ENCODE measurements at regions not wholly inside any gene's neighbourhood (a gene's known extent, or its start where the extent isn't known, plus 50 kb on each side); places are given as distances from the start of the nearest gene placed in this dataset.

DNA sequence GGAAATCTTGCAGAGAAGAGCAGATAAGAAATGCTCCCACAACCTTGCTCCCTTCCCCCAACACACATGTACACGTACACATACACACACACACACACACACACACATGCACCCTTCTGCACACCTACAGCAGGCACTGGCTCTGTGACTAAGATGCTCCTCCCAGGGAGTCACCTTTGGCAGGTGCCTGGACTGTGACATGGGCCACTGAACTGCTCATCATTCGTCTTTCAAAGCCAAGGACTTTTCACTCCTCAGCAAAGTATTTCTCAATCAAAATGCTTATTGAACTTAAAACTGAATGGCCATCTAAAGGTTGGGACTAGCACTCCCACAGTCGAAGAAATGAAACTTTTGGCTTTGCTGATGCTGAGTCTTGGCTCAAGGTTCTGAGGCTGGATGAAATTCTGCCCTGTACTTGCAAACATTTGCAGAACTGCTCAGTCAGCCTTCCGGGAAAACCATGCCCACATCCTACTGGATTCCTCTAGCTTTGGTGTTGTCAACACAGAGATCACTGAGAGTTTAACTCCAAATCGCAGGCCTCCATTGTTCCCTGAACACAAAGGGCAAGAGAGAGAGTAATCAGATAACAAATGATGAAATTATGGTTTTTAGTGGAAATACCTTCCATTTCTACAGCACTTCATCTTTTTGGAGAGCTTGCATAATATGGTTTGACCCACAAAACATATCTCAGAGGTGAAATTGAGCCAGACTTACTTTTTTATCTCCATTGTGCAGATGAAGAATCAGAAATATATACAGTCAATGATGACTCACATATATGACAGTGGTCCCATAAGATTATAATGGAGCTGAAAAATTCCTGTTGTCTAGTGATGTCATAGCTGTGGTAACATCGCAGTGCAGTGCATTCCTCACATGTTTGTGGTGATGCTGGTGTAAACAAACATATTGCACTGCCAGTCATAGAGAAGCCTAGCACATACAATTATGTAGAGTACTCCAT lies 72.4 kb upstream of the BCAR3 start:
- H3K4me3 ChIP-seq (ENCODE audit: low read depth, low read length): no peak overlapping the region
- TF ChIP-seq, protein P1, sequence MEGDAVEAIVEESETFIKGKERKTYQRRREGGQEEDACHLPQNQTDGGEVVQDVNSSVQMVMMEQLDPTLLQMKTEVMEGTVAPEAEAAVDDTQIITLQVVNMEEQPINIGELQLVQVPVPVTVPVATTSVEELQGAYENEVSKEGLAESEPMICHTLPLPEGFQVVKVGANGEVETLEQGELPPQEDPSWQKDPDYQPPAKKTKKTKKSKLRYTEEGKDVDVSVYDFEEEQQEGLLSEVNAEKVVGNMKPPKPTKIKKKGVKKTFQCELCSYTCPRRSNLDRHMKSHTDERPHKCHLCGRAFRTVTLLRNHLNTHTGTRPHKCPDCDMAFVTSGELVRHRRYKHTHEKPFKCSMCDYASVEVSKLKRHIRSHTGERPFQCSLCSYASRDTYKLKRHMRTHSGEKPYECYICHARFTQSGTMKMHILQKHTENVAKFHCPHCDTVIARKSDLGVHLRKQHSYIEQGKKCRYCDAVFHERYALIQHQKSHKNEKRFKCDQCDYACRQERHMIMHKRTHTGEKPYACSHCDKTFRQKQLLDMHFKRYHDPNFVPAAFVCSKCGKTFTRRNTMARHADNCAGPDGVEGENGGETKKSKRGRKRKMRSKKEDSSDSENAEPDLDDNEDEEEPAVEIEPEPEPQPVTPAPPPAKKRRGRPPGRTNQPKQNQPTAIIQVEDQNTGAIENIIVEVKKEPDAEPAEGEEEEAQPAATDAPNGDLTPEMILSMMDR (IDR thresholded peaks at IDR 0.05; ENCODE audit: control insufficient read depth, extremely low read depth, insufficient read depth): no peak
- no peak for DNase-seq (ENCODE audit: low read depth)

GRCh38 chr1:93751377-93752250 lies 70.0 kb upstream of the BCAR3 start:
- H3K4me3 ChIP-seq (ENCODE audit: low read depth, low read length): no peak overlapping the region
- TF ChIP-seq, protein P1 (IDR thresholded peaks at IDR 0.05; ENCODE audit: control insufficient read depth, extremely low read depth, insufficient read depth): no peak
- no peak for DNase-seq (ENCODE audit: low read depth)

DNA sequence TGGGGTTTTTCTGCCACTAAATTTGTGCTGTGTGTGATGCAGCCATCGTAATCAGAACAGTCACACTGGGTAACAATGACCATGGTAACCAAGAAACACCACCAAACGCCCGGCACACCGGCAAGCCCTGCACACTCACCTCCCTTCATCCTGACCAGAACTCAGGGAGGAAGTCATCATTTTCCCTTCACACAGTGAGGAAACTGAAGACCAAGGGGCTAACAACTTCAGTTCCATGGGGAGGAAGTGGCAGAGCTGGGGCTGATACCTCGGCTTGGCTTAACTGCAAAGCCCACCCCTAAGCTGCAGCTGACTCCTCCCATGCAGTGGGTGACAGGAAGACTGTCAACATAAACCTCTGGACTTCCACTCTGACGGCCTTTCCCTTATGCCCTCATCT lies 69.3 kb upstream of the BCAR3 start:
- no peak for DNase-seq (ENCODE audit: low read depth)
- no peak overlapping the region for H3K4me3 ChIP-seq (ENCODE audit: low read depth, low read length)
- TF ChIP-seq, protein P1 (IDR thresholded peaks at IDR 0.05; ENCODE audit: control insufficient read depth, extremely low read depth, insufficient read depth): no peak

DNA sequence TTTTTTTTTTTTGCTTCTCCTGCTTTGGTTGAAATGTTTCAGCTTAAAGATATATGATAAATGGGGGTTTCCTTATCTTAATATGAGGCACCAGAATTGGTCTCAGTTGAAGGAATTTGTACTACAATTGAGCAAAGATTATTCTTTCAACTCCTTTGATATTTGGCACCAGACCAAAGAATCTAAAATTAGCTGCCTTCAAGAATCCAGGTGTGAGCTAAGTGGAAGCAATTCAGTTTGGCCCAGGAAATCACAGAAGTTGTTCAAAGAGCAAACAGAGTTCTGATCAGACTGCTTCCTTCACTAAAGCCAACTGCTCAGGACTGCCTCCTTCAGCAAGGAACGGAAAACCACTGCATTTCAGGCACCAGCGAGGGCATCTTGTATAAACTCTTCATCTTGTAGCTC lies 68.3 kb upstream of the BCAR3 start:
- DNase-seq (ENCODE audit: low read depth): peak; percentile 35

DNA sequence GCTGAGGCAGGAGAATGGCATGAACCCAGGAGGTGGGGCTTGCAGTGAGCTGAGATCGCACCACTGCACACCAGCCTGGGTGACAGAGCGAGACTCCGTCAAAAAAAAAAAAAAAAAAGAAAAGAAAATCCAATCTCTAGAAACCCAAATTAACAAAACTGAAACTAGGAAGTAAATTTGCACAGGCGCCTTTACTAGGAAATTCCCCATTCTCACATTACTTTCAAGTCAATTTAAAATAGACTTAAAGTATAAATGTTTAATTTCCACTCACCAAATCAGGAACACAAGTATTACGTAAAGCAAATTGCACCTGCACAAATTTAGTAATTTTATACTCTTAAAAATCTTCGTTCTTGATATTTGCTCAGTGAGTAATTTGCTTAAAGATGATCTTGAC lies 67.8 kb upstream of the BCAR3 start:
- DNase-seq (ENCODE audit: low read depth): no peak
- H3K4me3 ChIP-seq (ENCODE audit: low read depth, low read length): no peak overlapping the region
- TF ChIP-seq, protein P1 (IDR thresholded peaks at IDR 0.05; ENCODE audit: control insufficient read depth, extremely low read depth, insufficient read depth): no peak

More for the DNA sequence above, 68.3 kb upstream of the BCAR3 start:
- TF ChIP-seq, protein P1 (IDR thresholded peaks at IDR 0.05; ENCODE audit: control insufficient read depth, extremely low read depth, insufficient read depth): peak; percentile 58
- H3K4me3 ChIP-seq (ENCODE audit: low read depth, low read length): no peak overlapping the region

GRCh38 chr1:93746021-93746812 lies 64.6 kb upstream of the BCAR3 start:
- no peak for DNase-seq (ENCODE audit: low read depth)
- TF ChIP-seq, protein P1 (IDR thresholded peaks at IDR 0.05; ENCODE audit: control insufficient read depth, extremely low read depth, insufficient read depth): no peak
- no peak overlapping the region for H3K4me3 ChIP-seq (ENCODE audit: low read depth, low read length)

Measured in LNCaP clone FGC (cell line).